CD4-positive, alpha-beta memory T cell (primary cell): ENCODE measurements at regions not wholly inside any gene's neighbourhood (a gene's known extent, or its start where the extent isn't known, plus 50 kb on each side); places are given as distances from the start of the nearest gene placed in this dataset.

Source experiments
- CTCF ChIA-PET: fragments of 350-600 bp; sonication (Branson Sonifier 250); formaldehyde crosslinking; loops from one replicate; lab custom pipeline; 2021; ENCODE audit warnings: inconsistent platforms; ENCODE audit not compliant: partially characterized antibody; lab: Charles Lee
- POLR2A ChIA-PET: fragments of 350-600 bp; sonication (Branson Sonifier 250); formaldehyde crosslinking; loops from one replicate; lab custom pipeline; 2021; ENCODE audit not compliant: partially characterized antibody; lab: Charles Lee
- DNase-seq, 5 donors: peaks; one replicate each; pipeline versions ENCODE4 v3.0.0 to v3.0.0-alpha.2; 2020 to 2022; ENCODE audit warnings: mixed read lengths in 1 of 5
- H3K27ac ChIP-seq: one replicate; pipeline ENCODE4 v1.7.0; 2013; ENCODE audit warnings: low read depth, low read length
- H3K27me3 ChIP-seq: 2 replicates; pipeline ENCODE4 v1.7.0; 2013; ENCODE audit warnings: mild to moderate bottlenecking, low read length, moderate library complexity; ENCODE audit not compliant: insufficient read depth
- H3K36me3 ChIP-seq: 2 replicates; pipeline ENCODE4 v1.7.0; 2013; ENCODE audit warnings: mild to moderate bottlenecking, low read length, moderate library complexity; ENCODE audit not compliant: insufficient read depth
- H3K4me1 ChIP-seq: 2 replicates; pipeline ENCODE4 v1.7.0; 2013; ENCODE audit warnings: mild to moderate bottlenecking, low read length, moderate library complexity; ENCODE audit not compliant: insufficient read depth
- H3K4me3 ChIP-seq, 2 donors: one replicate each; pipeline ENCODE4 v1.7.0; 2013; ENCODE audit warnings: low read length in 2 of 2, mild to moderate bottlenecking in 1 of 2
- H3K9me3 ChIP-seq, 2 donors: one replicate each; pipeline ENCODE4 v1.7.0; 2013; ENCODE audit warnings: low read length in 2 of 2, control low read depth in 1 of 2; ENCODE audit not compliant: control insufficient read depth in 1 of 2
- H3K27ac Mint-ChIP-seq, 7 donors: one replicate each; pipeline ENCODE4 v1.8.0; 2020 to 2021; ENCODE audit warnings: mixed read lengths in 7 of 7, mild to moderate bottlenecking in 6 of 7, inconsistent platforms in 3 of 7, moderate library complexity in 3 of 7
- H3K27me3 Mint-ChIP-seq, 2 donors: one replicate each; pipeline ENCODE4 v1.8.0; 2020 to 2021; ENCODE audit warnings: mixed read lengths in 2 of 2
- H3K36me3 Mint-ChIP-seq, 2 donors: one replicate each; pipeline ENCODE4 v1.8.0; 2020 to 2021; ENCODE audit warnings: mixed read lengths in 2 of 2, inconsistent platforms in 1 of 2, mild to moderate bottlenecking in 1 of 2
- H3K4me1 Mint-ChIP-seq, 4 donors: one replicate each; pipeline ENCODE4 v1.8.0; 2020 to 2021; ENCODE audit warnings: mixed read lengths in 4 of 4, mild to moderate bottlenecking in 1 of 4
- H3K4me3 Mint-ChIP-seq, 8 donors: one replicate each; pipeline ENCODE4 v1.8.0; 2020 to 2021; ENCODE audit warnings: mixed read lengths in 8 of 8, mild to moderate bottlenecking in 7 of 8, moderate library complexity in 6 of 8, inconsistent platforms in 3 of 8
- H3K9me3 Mint-ChIP-seq, 8 donors: one replicate each; pipeline ENCODE4 v1.8.0; 2020 to 2021; ENCODE audit warnings: mixed read lengths in 8 of 8, mild to moderate bottlenecking in 5 of 8, inconsistent platforms in 3 of 8, moderate library complexity in 1 of 8
- intact Hi-C: fragments of 100-400 bp; cut with micrococcal nuclease; formaldehyde crosslinking; loops from one replicate; pipeline ENCODE4 v1.15.1; 2023

DNA sequence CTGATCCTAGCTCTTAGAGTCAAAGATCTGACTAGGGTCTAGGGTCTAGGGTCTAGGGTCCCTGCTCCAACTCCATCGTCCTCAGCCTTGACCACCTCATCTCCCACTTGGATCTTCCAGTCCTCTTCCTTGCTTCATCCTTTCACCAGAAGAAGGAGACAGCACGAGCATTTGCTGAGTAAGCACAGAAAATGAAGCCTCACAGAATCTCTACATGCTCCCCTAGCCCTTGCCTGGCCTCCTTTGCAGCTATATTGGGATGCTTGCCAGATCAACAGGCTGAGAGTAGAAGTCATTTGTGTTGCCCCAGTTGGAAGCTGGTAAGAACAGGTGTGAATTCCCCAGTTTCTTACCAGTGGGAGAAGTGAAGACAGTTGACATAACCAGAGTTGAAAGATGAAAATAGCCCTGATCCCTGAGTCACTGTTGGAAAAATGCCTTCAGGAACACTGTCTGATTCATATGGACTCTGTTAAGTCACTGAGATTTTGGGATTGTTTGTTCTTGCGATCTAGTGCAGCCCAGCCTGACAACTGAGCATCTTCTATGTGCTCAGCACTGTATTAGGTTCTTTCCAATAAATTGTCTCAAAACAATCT lies 552.5 kb downstream of the INSC start:
- Mint-ChIP-seq H3K27me3 (peaks cover 1 to 6% of the 10 kb centered on the region in 2 donors), H3K36me3 (no peaks in the 10 kb centered on the region), H3K4me3 (no peak overlapping the region), H3K4me1 (no peaks in the 10 kb centered on the region), H3K9me3 (peaks cover 0 to 6% (median 3%) of the 10 kb centered on the region in 8 donors), H3K27ac (no peak overlapping the region)
- Histone ChIP-seq H3K9me3 (no peaks in the 10 kb centered on the region), H3K27me3 (no peaks in the 10 kb centered on the region), H3K4me3 (no peak overlapping the region), H3K27ac (no peak overlapping the region), H3K4me1 (no peaks in the 10 kb centered on the region), H3K36me3 (no peaks in the 10 kb centered on the region)
- CTCF ChIA-PET: no interaction called here
- intact Hi-C loops: no loop called here
- POLR2A ChIA-PET: no interaction called here
- no peak for DNase-seq

DNA sequence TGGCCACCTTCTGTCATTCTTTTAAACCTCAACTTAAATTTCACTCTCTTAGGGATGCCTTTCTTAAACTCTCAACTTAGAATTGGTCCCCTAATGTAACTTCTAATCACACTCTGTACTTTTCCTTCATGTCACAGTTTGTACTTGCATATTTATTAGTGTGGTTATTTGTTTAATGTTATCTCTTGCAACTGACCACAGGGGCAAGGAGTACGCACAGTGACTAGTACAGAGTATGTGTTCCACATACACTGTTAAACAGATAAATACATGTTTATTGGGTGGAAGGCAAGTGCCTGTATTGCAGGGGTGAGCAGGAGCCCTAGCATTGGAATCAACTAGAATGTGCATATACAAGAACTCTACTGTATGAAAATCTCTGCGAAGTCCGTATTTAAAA lies 554.0 kb downstream of the INSC start:
- Mint-ChIP-seq H3K27ac (no peak overlapping the region), H3K9me3 (peaks cover 0 to 6% (median 3%) of the 10 kb centered on the region in 8 donors), H3K27me3 (peaks cover 1 to 6% of the 10 kb centered on the region in 2 donors), H3K36me3 (no peaks in the 10 kb centered on the region), H3K4me1 (no peaks in the 10 kb centered on the region), H3K4me3 (no peak overlapping the region)
- POLR2A ChIA-PET: no interaction called here
- H3K9me3 ChIP-seq: no peaks in the 10 kb centered on the region
- DNase-seq: no peak
- intact Hi-C loops: no loop called here
- H3K4me3 ChIP-seq: no peak overlapping the region
- H3K27ac ChIP-seq: no peak overlapping the region
- H3K36me3 ChIP-seq: no peaks in the 10 kb centered on the region
- no peaks in the 10 kb centered on the region for H3K4me1 ChIP-seq
- H3K27me3 ChIP-seq: no peaks in the 10 kb centered on the region
- CTCF ChIA-PET: no interaction called here

DNA sequence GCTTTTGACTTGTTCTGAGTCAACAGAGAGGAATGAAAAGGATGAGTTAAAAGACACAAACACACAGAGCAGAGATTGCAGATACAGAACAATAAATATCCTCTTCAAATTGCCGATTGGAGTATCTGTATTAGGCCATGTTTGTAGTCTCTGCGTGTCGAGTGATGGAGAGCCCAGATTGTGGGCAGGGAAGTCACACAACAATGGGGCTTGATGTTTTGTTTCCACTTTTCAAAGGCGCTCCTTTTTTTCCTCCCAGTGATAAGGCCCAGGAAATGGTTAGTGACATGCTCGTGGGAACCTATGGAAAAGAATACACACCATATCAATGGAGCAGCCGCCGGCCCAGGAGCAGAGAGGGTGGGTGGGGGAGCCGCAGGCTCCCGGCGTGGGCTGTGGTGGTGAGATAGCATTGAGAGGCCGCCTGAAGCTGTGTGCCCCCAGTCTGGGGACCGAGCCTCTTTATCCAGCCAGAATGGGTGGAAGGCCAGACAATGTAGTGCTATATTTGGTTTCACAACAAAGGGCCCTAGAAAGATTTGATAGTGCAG lies 555.9 kb downstream of the INSC start:
- no peaks in the 10 kb centered on the region for H3K27me3 ChIP-seq
- intact Hi-C loops: no loop called here
- no peak overlapping the region for H3K4me3 ChIP-seq
- no peaks in the 10 kb centered on the region for H3K9me3 ChIP-seq
- DNase-seq: no peak
- CTCF ChIA-PET: no interaction called here
- H3K36me3 ChIP-seq: no peaks in the 10 kb centered on the region
- no peaks in the 10 kb centered on the region for H3K4me1 ChIP-seq
- peaks cover 1 to 10% of the 10 kb centered on the region in 2 donors for H3K27me3 Mint-ChIP-seq
- no peak overlapping the region for H3K27ac ChIP-seq
- no peaks in the 10 kb centered on the region for H3K36me3 Mint-ChIP-seq
- H3K4me1 Mint-ChIP-seq: no peaks in the 10 kb centered on the region
- H3K4me3 Mint-ChIP-seq: no peak overlapping the region
- H3K27ac Mint-ChIP-seq: no peak overlapping the region
- H3K9me3 Mint-ChIP-seq: peaks cover under 1 to 8% (median 4%) of the 10 kb centered on the region in 8 donors
- POLR2A ChIA-PET: no interaction called here

DNA sequence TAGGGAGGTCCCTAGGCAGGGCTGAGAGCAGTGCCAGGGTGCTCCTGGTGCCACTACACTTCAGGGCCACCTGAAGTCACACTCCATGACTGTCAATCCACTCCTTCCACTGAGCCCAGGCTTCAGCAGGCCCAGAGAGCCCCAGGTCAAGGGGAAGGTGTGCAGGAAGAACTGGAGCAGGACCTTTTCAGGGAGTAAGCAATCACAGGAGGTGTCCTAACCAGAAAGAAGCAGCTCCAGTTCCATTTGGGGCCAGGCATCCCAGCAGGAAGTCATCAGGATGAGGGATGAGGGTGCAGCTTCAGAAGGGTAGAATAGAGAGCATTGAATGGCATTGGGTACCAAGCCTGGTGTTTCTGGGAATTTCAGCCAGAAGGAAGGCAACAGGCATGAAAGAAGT lies 556.5 kb downstream of the INSC start:
- intact Hi-C loops: no loop called here
- peaks cover 0 to 9% (median 5%) of the 10 kb centered on the region in 8 donors for H3K9me3 Mint-ChIP-seq
- no peak overlapping the region for H3K4me3 Mint-ChIP-seq
- H3K4me1 Mint-ChIP-seq: no peaks in the 10 kb centered on the region
- CTCF ChIA-PET: no interaction called here
- Histone ChIP-seq H3K9me3 (no peaks in the 10 kb centered on the region), H3K4me3 (no peak overlapping the region), H3K27me3 (no peaks in the 10 kb centered on the region), H3K36me3 (no peaks in the 10 kb centered on the region), H3K27ac (no peak overlapping the region), H3K4me1 (no peaks in the 10 kb centered on the region)
- peaks cover 1 to 7% of the 10 kb centered on the region in 2 donors for H3K27me3 Mint-ChIP-seq
- no peak for DNase-seq
- H3K27ac Mint-ChIP-seq: no peak overlapping the region
- POLR2A ChIA-PET: no interaction called here
- H3K36me3 Mint-ChIP-seq: no peaks in the 10 kb centered on the region

DNA sequence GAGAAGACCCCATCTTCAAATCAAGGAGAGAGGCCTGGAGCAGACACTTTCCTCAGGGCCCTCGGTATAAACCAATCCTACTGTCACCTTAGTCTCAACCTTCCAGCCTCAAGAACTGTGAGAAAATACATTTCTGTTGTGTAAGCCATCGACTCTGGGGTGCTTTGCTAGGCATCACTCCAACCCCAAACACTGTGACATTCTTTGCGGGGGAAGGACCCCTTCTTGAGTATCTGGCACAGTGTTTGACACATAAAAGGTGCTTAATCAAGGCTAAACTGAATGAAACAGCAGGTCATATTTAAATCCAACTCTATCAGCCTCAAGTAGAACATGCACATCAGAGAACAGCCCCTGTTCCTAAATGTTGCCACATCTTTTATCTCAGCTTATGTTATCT lies 558.1 kb downstream of the INSC start:
- Histone ChIP-seq H3K4me3 (no peak overlapping the region), H3K27me3 (no peaks in the 10 kb centered on the region), H3K27ac (no peak overlapping the region), H3K36me3 (no peaks in the 10 kb centered on the region), H3K9me3 (no peaks in the 10 kb centered on the region), H3K4me1 (no peaks in the 10 kb centered on the region)
- CTCF ChIA-PET: no interaction called here
- no peak overlapping the region for H3K4me3 Mint-ChIP-seq
- DNase-seq: no peak
- H3K27me3 Mint-ChIP-seq: peaks cover 1 to 7% of the 10 kb centered on the region in 2 donors
- peaks cover 2 to 23% (median 18%) of the 10 kb centered on the region in 8 donors for H3K9me3 Mint-ChIP-seq
- no peaks in the 10 kb centered on the region for H3K4me1 Mint-ChIP-seq
- H3K36me3 Mint-ChIP-seq: no peaks in the 10 kb centered on the region
- POLR2A ChIA-PET: no interaction called here
- no peak overlapping the region for H3K27ac Mint-ChIP-seq
- intact Hi-C loops: no loop called here

DNA sequence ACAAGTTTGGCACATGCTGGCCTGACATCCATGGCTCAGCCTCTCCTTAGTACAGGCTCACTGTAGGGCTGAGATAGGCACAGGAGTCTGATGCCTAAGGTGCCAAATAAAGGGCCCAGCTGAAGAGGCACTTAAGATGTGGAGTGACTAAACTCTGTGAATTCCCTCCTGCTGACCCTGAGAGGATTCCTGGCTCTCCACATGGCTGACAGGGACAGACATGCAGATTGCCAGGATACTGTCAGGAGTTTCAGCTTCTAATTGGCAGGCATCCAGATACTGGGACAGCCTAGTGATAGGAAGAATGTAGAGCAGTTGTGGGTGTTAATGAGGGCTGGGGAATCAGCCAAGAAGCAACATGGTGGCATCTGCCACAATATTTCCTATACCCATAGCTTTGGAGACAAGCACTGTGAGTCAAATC lies 558.7 kb downstream of the INSC start:
- H3K4me3 Mint-ChIP-seq: no peak overlapping the region
- Histone ChIP-seq H3K27ac (no peak overlapping the region), H3K36me3 (no peaks in the 10 kb centered on the region), H3K4me1 (no peaks in the 10 kb centered on the region), H3K27me3 (no peaks in the 10 kb centered on the region), H3K4me3 (no peak overlapping the region), H3K9me3 (no peaks in the 10 kb centered on the region)
- intact Hi-C loops: no loop called here
- H3K36me3 Mint-ChIP-seq: no peaks in the 10 kb centered on the region
- ChIA-PET POLR2A (no interaction called here), CTCF (interaction anchor here (0.7 kb wide), 1 partner anchor 23 kb away, joined by 3 read pairs; no protein-coding TSS in a partner anchor)
- peaks cover 1 to 7% of the 10 kb centered on the region in 2 donors for H3K27me3 Mint-ChIP-seq
- H3K4me1 Mint-ChIP-seq: no peaks in the 10 kb centered on the region
- no peak for DNase-seq
- no peak overlapping the region for H3K27ac Mint-ChIP-seq
- peaks cover 2 to 27% (median 19%) of the 10 kb centered on the region in 8 donors for H3K9me3 Mint-ChIP-seq

DNA sequence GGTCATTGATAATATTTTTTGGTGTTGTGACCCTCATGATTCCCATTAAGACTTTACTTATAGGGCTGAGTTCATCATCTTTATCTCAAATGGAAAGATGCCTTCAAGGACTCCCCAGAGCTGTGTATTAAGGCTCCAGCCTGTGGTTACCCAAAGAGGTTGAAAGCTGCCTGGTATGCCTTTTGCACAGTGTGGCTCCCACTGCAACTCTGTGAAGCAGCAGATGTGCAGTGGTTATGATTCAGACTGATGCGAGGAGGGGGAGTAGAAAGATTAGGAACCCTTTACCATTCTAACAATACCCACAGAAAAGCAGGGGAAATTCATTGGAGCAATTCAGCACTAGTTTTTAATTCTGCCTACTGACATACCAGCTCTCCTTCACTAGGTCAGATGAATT lies 560.0 kb downstream of the INSC start:
- no peak overlapping the region for H3K4me3 Mint-ChIP-seq
- intact Hi-C loops: no loop called here
- POLR2A ChIA-PET: no interaction called here

More for the DNA sequence above, 560.0 kb downstream of the INSC start:
- Histone ChIP-seq H3K4me3 (no peak overlapping the region), H3K4me1 (no peaks in the 10 kb centered on the region), H3K27me3 (no peaks in the 10 kb centered on the region), H3K27ac (no peak overlapping the region), H3K9me3 (no peaks in the 10 kb centered on the region), H3K36me3 (no peaks in the 10 kb centered on the region)
- Mint-ChIP-seq H3K9me3 (peaks cover 2 to 33% (median 20%) of the 10 kb centered on the region in 8 donors), H3K4me1 (no peaks in the 10 kb centered on the region), H3K36me3 (no peaks in the 10 kb centered on the region), H3K27me3 (peaks cover 0 to 7% of the 10 kb centered on the region in 2 donors), H3K27ac (no peak overlapping the region)
- no peak for DNase-seq
- CTCF ChIA-PET: no interaction called here
